ENCODE measurements at regions not wholly inside any gene's neighbourhood (a gene's known extent, or its start where the extent isn't known, plus 50 kb on each side); places are given as distances from the start of the nearest gene placed in this dataset.

DNA sequence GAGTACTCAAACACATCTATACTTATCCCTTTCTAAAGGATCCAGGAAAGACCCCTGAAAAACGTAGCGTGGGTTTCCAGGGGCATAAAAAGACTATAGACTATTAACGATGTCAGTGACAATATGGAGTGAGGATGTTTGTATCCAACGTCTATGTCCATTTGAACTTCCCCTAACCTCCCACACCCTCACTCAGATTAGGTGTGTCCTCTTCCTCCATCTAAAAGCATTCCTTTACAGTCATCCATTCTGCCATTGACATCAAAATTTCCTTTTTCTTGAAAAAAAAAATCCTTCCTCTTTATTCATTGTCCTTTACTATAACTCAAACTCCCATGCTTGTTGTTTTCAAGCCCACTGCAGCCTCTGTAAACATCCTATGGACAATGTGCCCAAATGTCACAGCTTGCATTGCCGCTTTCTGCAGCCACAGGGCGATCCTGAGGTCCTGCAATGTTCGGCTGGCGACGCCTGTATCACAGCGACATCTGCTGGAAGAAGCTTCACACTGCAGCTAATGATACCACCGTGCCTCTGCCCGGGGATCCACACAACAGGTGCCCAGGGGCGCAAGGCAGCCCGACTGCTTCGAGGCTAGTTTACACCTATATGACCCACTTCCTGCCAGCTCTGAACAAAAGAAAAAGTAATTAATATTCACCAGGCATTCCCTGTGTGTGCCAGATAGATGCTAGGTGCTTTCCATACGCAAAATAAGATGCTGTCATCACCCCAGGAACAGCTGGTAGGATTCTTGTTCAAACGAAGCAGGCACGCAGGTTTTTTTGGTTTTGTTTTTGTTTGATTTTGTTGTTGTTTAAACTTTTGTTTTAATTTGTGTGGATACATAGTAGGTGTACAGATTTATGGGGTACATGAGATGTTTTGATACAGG is 267.9 kb upstream of the GHITM start:
- TF ChIP-seq, protein P1, sequence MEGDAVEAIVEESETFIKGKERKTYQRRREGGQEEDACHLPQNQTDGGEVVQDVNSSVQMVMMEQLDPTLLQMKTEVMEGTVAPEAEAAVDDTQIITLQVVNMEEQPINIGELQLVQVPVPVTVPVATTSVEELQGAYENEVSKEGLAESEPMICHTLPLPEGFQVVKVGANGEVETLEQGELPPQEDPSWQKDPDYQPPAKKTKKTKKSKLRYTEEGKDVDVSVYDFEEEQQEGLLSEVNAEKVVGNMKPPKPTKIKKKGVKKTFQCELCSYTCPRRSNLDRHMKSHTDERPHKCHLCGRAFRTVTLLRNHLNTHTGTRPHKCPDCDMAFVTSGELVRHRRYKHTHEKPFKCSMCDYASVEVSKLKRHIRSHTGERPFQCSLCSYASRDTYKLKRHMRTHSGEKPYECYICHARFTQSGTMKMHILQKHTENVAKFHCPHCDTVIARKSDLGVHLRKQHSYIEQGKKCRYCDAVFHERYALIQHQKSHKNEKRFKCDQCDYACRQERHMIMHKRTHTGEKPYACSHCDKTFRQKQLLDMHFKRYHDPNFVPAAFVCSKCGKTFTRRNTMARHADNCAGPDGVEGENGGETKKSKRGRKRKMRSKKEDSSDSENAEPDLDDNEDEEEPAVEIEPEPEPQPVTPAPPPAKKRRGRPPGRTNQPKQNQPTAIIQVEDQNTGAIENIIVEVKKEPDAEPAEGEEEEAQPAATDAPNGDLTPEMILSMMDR (IDR thresholded peaks at IDR 0.05; ENCODE audit: low read depth, low read length) = peak; percentile 92
- H3K4me3 ChIP-seq (replicated peaks in 1 of 2; ENCODE audit: low read depth in 2 of 2, low read length in 2 of 2) = no peak overlapping the region
- DNase-seq (ENCODE audit: low read depth in 2 of 2) = peak; percentile 66 to 70

DNA sequence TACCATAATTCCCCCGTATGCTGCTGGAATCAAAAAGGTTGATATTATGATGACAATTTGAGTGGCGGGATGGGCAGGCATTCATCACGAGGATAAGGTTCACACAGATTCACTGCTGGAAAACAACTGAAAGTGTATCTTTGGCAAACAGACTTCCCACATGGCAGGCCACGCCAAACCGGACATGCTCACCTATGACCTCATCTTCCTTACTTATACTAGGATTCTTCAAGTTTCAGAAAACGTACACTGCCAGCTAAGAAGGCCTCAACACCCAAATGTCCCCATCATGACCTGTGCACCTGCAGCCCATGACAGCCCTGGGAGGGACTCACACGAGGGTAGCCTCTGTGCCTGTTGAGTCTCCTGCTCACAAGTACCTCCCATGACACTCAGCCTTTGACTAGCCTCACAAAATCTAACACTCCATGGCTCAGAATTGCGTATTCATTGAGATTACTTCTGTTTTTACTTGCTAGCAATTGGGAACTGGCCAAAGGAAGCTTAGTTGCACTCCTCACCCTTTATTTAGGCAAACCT is 259.0 kb upstream of the GHITM start:
- TF ChIP-seq, protein P1 (IDR thresholded peaks at IDR 0.05; ENCODE audit: low read depth, low read length) = no peak
- no peak for DNase-seq (ENCODE audit: low read depth in 2 of 2)
- no peak overlapping the region for H3K4me3 ChIP-seq (replicated peaks in 1 of 2; ENCODE audit: low read depth in 2 of 2, low read length in 2 of 2)

DNA sequence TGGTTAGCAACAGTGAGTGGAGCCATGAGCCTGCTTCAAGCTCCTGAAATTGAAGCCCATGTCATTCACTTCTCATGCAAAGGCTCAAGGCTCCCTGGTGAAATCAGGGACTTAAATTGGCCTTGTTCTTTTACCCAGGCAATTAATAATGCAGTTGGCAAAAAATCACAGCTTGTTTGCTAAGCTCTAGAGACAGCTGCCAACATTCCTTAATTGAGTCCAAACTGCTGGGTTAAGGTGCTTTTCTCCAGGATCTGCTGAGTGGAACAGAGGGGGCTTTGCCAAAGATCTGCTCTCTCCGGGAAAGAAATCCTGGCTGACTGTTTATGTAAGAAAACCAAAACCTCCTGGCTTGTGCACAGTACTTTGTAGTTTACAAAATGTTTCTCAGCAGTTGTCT is 257.6 kb upstream of the GHITM start:
- TF ChIP-seq, protein P1 (IDR thresholded peaks at IDR 0.05; ENCODE audit: low read depth, low read length) = no peak
- no peak overlapping the region for H3K4me3 ChIP-seq (replicated peaks in 1 of 2; ENCODE audit: low read depth in 2 of 2, low read length in 2 of 2)
- no peak for DNase-seq (ENCODE audit: low read depth in 2 of 2)

DNA sequence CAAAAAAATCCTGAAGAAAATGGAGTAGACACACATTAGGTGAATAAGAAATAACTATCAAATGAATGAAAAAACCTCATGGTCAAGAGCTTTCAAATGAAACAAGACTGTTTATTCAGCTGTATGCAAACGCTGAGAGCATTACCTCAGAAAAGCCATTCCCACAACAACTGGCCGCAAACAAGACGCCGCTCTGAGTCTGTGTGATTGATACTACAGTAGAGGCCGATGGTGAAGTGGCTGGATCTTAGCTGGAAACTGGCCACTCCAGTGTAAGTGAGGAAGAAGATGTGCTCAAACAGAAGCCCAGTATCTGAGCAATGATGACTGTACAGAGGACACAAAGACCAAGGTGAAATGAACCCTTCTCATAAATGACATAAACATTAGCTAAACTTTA is 252.4 kb upstream of the GHITM start:
- H3K4me3 ChIP-seq (replicated peaks in 1 of 2; ENCODE audit: low read depth in 2 of 2, low read length in 2 of 2) = no peak overlapping the region
- no peak for DNase-seq (ENCODE audit: low read depth in 2 of 2)
- TF ChIP-seq, protein P1 (IDR thresholded peaks at IDR 0.05; ENCODE audit: low read depth, low read length) = no peak

DNA sequence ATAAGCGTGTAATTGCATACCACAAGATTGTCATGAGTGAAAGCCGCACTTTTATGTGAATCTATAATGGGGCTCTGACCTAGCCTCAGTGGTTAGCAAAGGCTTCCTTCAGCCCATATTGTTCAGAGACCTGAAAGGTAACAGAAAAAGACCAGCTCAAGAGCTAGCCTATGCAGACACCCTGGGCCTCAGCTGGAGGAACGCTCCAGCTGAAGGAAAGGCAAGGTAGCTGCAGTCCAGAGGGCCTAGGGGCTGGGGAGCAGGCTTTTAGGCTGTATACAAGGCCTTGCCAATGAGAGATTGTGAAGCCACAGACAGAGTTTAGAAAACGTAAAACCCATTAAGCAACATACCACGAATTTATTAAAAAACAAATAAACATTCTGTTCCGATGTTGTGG is 246.6 kb upstream of the GHITM start:
- H3K4me3 ChIP-seq (replicated peaks in 1 of 2; ENCODE audit: low read depth in 2 of 2, low read length in 2 of 2) = no peak overlapping the region
- TF ChIP-seq, protein P1 (IDR thresholded peaks at IDR 0.05; ENCODE audit: low read depth, low read length) = no peak
- no peak for DNase-seq (ENCODE audit: low read depth in 2 of 2)

DNA sequence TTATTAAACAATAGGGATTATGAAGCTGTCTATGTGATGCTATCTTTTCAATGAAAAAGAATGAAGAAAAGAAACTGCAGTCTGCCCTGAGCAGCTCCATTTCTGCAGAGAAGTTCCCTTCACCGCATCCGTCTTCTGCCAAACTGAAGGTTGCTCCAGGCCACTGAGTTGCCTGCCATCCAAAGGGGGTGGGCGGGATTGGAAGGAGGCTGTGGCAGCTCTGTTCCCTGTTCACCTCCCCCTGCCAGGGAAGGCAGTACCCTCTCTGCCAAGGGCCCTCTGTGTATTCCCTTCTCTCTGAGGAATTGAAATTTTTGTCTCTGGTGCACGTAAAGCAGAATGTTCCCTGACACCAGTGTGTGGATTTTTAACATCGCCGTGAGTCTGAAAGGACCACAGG is 243.1 kb upstream of the GHITM start:
- TF ChIP-seq, protein P1 (IDR thresholded peaks at IDR 0.05; ENCODE audit: low read depth, low read length) = no peak
- no peak for DNase-seq (ENCODE audit: low read depth in 2 of 2)
- H3K4me3 ChIP-seq (replicated peaks in 1 of 2; ENCODE audit: low read depth in 2 of 2, low read length in 2 of 2) = no peak overlapping the region

All from cardiac fibroblast (primary cell).